ENCODE measurements at regions not wholly inside any gene's neighbourhood (a gene's known extent, or its start where the extent isn't known, plus 50 kb on each side); places are given as distances from the start of the nearest gene placed in this dataset.

DNA sequence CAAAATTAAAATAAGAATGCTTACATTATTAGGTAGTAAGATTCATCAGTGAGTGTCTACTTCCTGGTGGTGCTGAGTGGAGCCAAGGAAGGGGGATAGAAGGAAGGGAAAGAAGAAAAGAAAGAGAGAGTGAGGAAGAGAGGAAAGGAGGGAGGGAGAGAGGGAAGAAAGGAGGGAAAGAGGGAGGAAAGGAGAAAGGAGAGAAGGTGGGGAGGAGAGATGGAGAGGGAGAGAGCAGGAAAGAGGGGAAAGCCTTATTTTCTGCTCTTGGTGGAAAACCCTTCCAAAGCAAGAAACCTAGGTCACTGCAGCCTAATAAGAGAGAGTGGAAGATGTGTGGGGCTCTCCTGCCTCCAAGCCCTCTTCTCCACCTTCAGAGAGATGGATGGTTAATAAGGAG, 90.2 kb upstream of the EEF1E1 start:
- TF ChIP-seq EZH2 (optimal IDR thresholded peaks at IDR 0.05; ENCODE audit: low read depth, low read length), result no peak
- TF ChIP-seq, protein P1, sequence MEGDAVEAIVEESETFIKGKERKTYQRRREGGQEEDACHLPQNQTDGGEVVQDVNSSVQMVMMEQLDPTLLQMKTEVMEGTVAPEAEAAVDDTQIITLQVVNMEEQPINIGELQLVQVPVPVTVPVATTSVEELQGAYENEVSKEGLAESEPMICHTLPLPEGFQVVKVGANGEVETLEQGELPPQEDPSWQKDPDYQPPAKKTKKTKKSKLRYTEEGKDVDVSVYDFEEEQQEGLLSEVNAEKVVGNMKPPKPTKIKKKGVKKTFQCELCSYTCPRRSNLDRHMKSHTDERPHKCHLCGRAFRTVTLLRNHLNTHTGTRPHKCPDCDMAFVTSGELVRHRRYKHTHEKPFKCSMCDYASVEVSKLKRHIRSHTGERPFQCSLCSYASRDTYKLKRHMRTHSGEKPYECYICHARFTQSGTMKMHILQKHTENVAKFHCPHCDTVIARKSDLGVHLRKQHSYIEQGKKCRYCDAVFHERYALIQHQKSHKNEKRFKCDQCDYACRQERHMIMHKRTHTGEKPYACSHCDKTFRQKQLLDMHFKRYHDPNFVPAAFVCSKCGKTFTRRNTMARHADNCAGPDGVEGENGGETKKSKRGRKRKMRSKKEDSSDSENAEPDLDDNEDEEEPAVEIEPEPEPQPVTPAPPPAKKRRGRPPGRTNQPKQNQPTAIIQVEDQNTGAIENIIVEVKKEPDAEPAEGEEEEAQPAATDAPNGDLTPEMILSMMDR (IDR thresholded peaks at IDR 0.05; ENCODE audit: low read length), result no peak
- no peak for TF ChIP-seq EZH2phosphoT487 (IDR thresholded peaks at IDR 0.05; ENCODE audit: low read length)
